ENCODE measurements at regions not wholly inside any gene's neighbourhood (a gene's known extent, or its start where the extent isn't known, plus 50 kb on each side); places are given as distances from the start of the nearest gene placed in this dataset.

- intact Hi-C loops (cut with DNase I), result no loop called here
- no peak for DNase-seq (ENCODE audit: low spot score)
These were observed 1015.1 kb downstream of the TLE4 start for GRCh38 chr9:80586786-80587330.

- no peak for DNase-seq (ENCODE audit: low spot score)
- intact Hi-C loops (cut with DNase I), result no loop called here
These were observed 1000.2 kb downstream of the TLE4 start for GRCh38 chr9:80571953-80572352.

GRCh38 chr9:80569236-80569635 lies 997.5 kb downstream of the TLE4 start:
- DNase-seq (ENCODE audit: low spot score), result no peak
- intact Hi-C loops (cut with DNase I), result no loop called here

- DNase-seq (ENCODE audit: low spot score), result no peak
These were observed 989.8 kb downstream of the TLE4 start for GRCh38 chr9:80561526-80561925.

GRCh38 chr9:80560976-80561375 lies 989.2 kb downstream of the TLE4 start:
- intact Hi-C loops (cut with DNase I), result no loop called here
- no peak for DNase-seq (ENCODE audit: low spot score)

More at GRCh38 chr9:80561526-80561925, 989.8 kb downstream of the TLE4 start:
- intact Hi-C loops (cut with DNase I), result no loop called here

- no peak for DNase-seq (ENCODE audit: low spot score)
- intact Hi-C loops (cut with DNase I), result no loop called here
These were observed 985.5 kb downstream of the TLE4 start for GRCh38 chr9:80557256-80557655.

GRCh38 chr9:80556631-80557030 lies 984.9 kb downstream of the TLE4 start:
- DNase-seq (ENCODE audit: low spot score), result no peak
- intact Hi-C loops (cut with DNase I), result no loop called here

- no peak for DNase-seq (ENCODE audit: low spot score)
- intact Hi-C loops (cut with DNase I), result no loop called here
These were observed 984.1 kb downstream of the TLE4 start for GRCh38 chr9:80555782-80556325.

- intact Hi-C loops (cut with DNase I), result no loop called here
These were observed 983.1 kb downstream of the TLE4 start for GRCh38 chr9:80554856-80555255.

GRCh38 chr9:80554301-80554700 lies 982.5 kb downstream of the TLE4 start:
- intact Hi-C loops (cut with DNase I), result no loop called here
- DNase-seq (ENCODE audit: low spot score), result no peak

More at GRCh38 chr9:80554856-80555255, 983.1 kb downstream of the TLE4 start:
- no peak for DNase-seq (ENCODE audit: low spot score)

- intact Hi-C loops (cut with DNase I), result no loop called here
- no peak for DNase-seq (ENCODE audit: low spot score)
These were observed 981.2 kb downstream of the TLE4 start for GRCh38 chr9:80552931-80553330.

- no peak for DNase-seq (ENCODE audit: low spot score)
These were observed 978.4 kb downstream of the TLE4 start for GRCh38 chr9:80550181-80550580.

GRCh38 chr9:80547613-80548012 lies 975.8 kb downstream of the TLE4 start:
- DNase-seq (ENCODE audit: low spot score), result no peak
- intact Hi-C loops (cut with DNase I), result no loop called here

More at GRCh38 chr9:80550181-80550580, 978.4 kb downstream of the TLE4 start:
- intact Hi-C loops (cut with DNase I), result no loop called here

GRCh38 chr9:80540387-80540786 lies 968.6 kb downstream of the TLE4 start:
- no peak for DNase-seq (ENCODE audit: low spot score)
- intact Hi-C loops (cut with DNase I), result no loop called here

- DNase-seq (ENCODE audit: low spot score), result no peak
- intact Hi-C loops (cut with DNase I), result no loop called here
These were observed 967.2 kb downstream of the TLE4 start for GRCh38 chr9:80538976-80539375.

GRCh38 chr9:80522465-80522864 lies 950.7 kb downstream of the TLE4 start:
- DNase-seq (ENCODE audit: low spot score), result no peak
- intact Hi-C loops (cut with DNase I), result no loop called here

- no peak for DNase-seq (ENCODE audit: low spot score)
- intact Hi-C loops (cut with DNase I), result no loop called here
These were observed 949.4 kb downstream of the TLE4 start for GRCh38 chr9:80521151-80521550.

GRCh38 chr9:80520231-80520630 lies 948.5 kb downstream of the TLE4 start:
- no peak for DNase-seq (ENCODE audit: low spot score)
- intact Hi-C loops (cut with DNase I), result no loop called here

GRCh38 chr9:80518441-80518840 lies 946.7 kb downstream of the TLE4 start:
- DNase-seq (ENCODE audit: low spot score), result no peak
- intact Hi-C loops (cut with DNase I), result no loop called here

GRCh38 chr9:80516679-80517078 lies 944.9 kb downstream of the TLE4 start:
- intact Hi-C loops (cut with DNase I), result no loop called here
- DNase-seq (ENCODE audit: low spot score), result no peak

GRCh38 chr9:80509358-80509757 lies 937.6 kb downstream of the TLE4 start:
- DNase-seq (ENCODE audit: low spot score), result no peak
- intact Hi-C loops (cut with DNase I), result no loop called here

- intact Hi-C loops (cut with DNase I), result no loop called here
- no peak for DNase-seq (ENCODE audit: low spot score)
These were observed 935.8 kb downstream of the TLE4 start for GRCh38 chr9:80507611-80508010.

All from cardiac septum (tissue), 1 donor.